GM21717 (cell line): ENCODE measurements at regions not wholly inside any gene's neighbourhood (a gene's known extent, or its start where the extent isn't known, plus 50 kb on each side); places are given as distances from the start of the nearest gene placed in this dataset.
"Not testable (repeated sequence)": the region's sequence is repeated elsewhere in the genome, so short reads cannot be mapped to it uniquely, and the experiment has no call there.

Experiments
- ATAC-seq: cut with Tn5 transposase; IDR thresholded peaks from one replicate; pipeline ENCODE4 v1.9.1; 2021; ENCODE audit warnings: mild to moderate bottlenecking, moderate library complexity; ENCODE audit not compliant: unreplicated experiment

GRCh38 chr20:57783956-57784837 lies 74.4 kb upstream of the PMEPA1 start:
- ATAC-seq, result no peak

GRCh38 chr20:57783196-57783595 lies 73.4 kb upstream of the PMEPA1 start:
- no peak for ATAC-seq

- no peak for ATAC-seq
Observed at GRCh38 chr20:57782631-57783041, 72.8 kb upstream of the PMEPA1 start.

- ATAC-seq, result no peak
Observed at GRCh38 chr20:57781901-57782300, 72.1 kb upstream of the PMEPA1 start.

- ATAC-seq, result no peak
Observed at GRCh38 chr20:57780906-57781305, 71.1 kb upstream of the PMEPA1 start.

GRCh38 chr20:57780398-57780797 lies 70.6 kb upstream of the PMEPA1 start:
- ATAC-seq, result no peak

- ATAC-seq, result no peak
Observed at GRCh38 chr20:57779401-57780003, 69.7 kb upstream of the PMEPA1 start.

- ATAC-seq, result no peak
Observed at GRCh38 chr20:57777911-57778310, 68.1 kb upstream of the PMEPA1 start.

GRCh38 chr20:57774951-57775350 lies 65.1 kb upstream of the PMEPA1 start:
- no peak for ATAC-seq

- ATAC-seq, result no peak
Observed at GRCh38 chr20:57774111-57774880, 64.5 kb upstream of the PMEPA1 start.

- ATAC-seq, result no peak
Observed at GRCh38 chr20:57773059-57773815, 63.4 kb upstream of the PMEPA1 start.

- no peak for ATAC-seq
Observed at GRCh38 chr20:57772349-57772964, 62.6 kb upstream of the PMEPA1 start.

GRCh38 chr20:57770852-57771720 lies 61.3 kb upstream of the PMEPA1 start:
- no peak for ATAC-seq

GRCh38 chr20:57770401-57770800 lies 60.6 kb upstream of the PMEPA1 start:
- not testable (repeated sequence) for ATAC-seq

- no peak for ATAC-seq
Observed at GRCh38 chr20:57769756-57770155, 59.9 kb upstream of the PMEPA1 start.

GRCh38 chr20:57768519-57768918 lies 58.7 kb upstream of the PMEPA1 start:
- ATAC-seq, result no peak

- ATAC-seq, result no peak
Observed at GRCh38 chr20:57767441-57767840, 57.6 kb upstream of the PMEPA1 start.

- no peak for ATAC-seq
Observed at GRCh38 chr20:57763235-57763595, 53.4 kb upstream of the PMEPA1 start.

- ATAC-seq, result no peak
Observed at GRCh38 chr20:57762531-57763234, 52.9 kb upstream of the PMEPA1 start.
